A549 (cell line): ENCODE measurements at regions not wholly inside any gene's neighbourhood (a gene's known extent, or its start where the extent isn't known, plus 50 kb on each side); places are given as distances from the start of the nearest gene placed in this dataset.

Source experiments
- ATAC-seq, 2 experiments: fragments of 200-7000 bp in 1 of 2; fragments of >200 bp in 1 of 2; cut with Nextera tagmentation in 1 of 2; cut with Tn5 transposase in 1 of 2; 3 replicates each; pipeline versions ENCODE4 v1.8.0 to v1.9.1; 2018 to 2020; ENCODE audit warnings: mild to moderate bottlenecking in 1 of 2, moderate library complexity in 1 of 2
- CTCF ChIA-PET: fragments of 300-600 bp; sonication (Branson Sonifier 250); formaldehyde crosslinking; extraction: SDS; loops from one replicate; lab custom pipeline; 2021; ENCODE audit warnings: antibody characterized with exemption, inconsistent platforms; lab: Yijun Ruan, JAX
- POLR2A ChIA-PET: fragments of 350-600 bp; formaldehyde crosslinking; extraction: SDS; loops from one replicate; lab custom pipeline; 2021; ENCODE audit warnings: antibody characterized with exemption, inconsistent platforms; lab: Yijun Ruan, JAX
- DNase-seq, 2 experiments: peaks; one replicate each; pipeline versions ENCODE4 v3.0.0 to v3.0.0-alpha.2; 2011 to 2016; ENCODE audit warnings: low read depth in 1 of 2, low spot score in 1 of 2
- FAIRE-seq: peaks from 2 replicates; lab custom pipeline; 2011; peaks lifted over from hg19 to GRCh38; lab: Jason Lieb, UNC
- H3K27ac ChIP-seq, 2 experiments: fragments of >200 bp; sonication (Bioruptor Twin); formaldehyde crosslinking; 3 replicates each; pipeline ENCODE4 v1.5.1; 2016 to 2017
- H3K4me1 ChIP-seq: fragments of >200 bp; sonication (Bioruptor Twin); formaldehyde crosslinking; 3 replicates; pipeline ENCODE4 v1.6.1; 2016
- H3K4me2 ChIP-seq: fragments of >200 bp; sonication (Bioruptor Twin); formaldehyde crosslinking; 3 replicates; pipeline ENCODE4 v1.6.1; 2016
- H3K4me3 ChIP-seq: fragments of >200 bp; sonication (Bioruptor Twin); formaldehyde crosslinking; 3 replicates; pipeline ENCODE4 v1.5.1; 2016
- H3K9me3 ChIP-seq: fragments of >200 bp; sonication (Bioruptor Twin); formaldehyde crosslinking; 3 replicates; pipeline ENCODE4 v1.6.1; 2016
- BHLHE40 ChIP-seq: IDR thresholded peaks from 2 replicates; pipeline ENCODE4 v1.6.1; 2012; ENCODE audit warnings: low read depth, low read length, inconsistent platforms
- CBX8 ChIP-seq: fragments of 200-600 bp; sonication (generic); IDR thresholded peaks from 2 replicates; pipeline ENCODE4 v1.6.1; 2016
- CEBPB ChIP-seq, 2 experiments: fragments of >200 bp in 1 of 2; sonication (Bioruptor Twin) in 1 of 2; formaldehyde crosslinking in 1 of 2; IDR thresholded peaks; 2 replicates each; pipeline ENCODE4 v1.6.1; 2012 to 2016
- EHMT2 ChIP-seq: fragments of 200-600 bp; sonication (generic); IDR thresholded peaks from 2 replicates; pipeline ENCODE4 v1.6.1; 2016; ENCODE audit warnings: antibody characterized with exemption, low read depth, mild to moderate bottlenecking, moderate library complexity
- ESRRA ChIP-seq: fragments of 150-350 bp; IDR thresholded peaks from 2 replicates; pipeline ENCODE4 v1.6.1; 2014; ENCODE audit warnings: mild to moderate bottlenecking, low read length, borderline replicate concordance
- FOSB ChIP-seq: fragments of 250-450 bp; sonication (Bioruptor Pico); IDR thresholded peaks from 2 replicates; pipeline ENCODE4 v1.5.0; 2020; ENCODE audit warnings: mild to moderate bottlenecking, moderate library complexity
- HES2 ChIP-seq: fragments of >200 bp; sonication (Bioruptor Twin); formaldehyde crosslinking; IDR thresholded peaks from 2 replicates; pipeline ENCODE4 v1.6.1; 2016
- HOXA7 ChIP-seq: fragments of 250-450 bp; sonication (Bioruptor Pico); IDR thresholded peaks from 2 replicates; pipeline ENCODE4 v1.5.0; 2020; ENCODE audit warnings: mild to moderate bottlenecking, moderate library complexity
- HOXB5 ChIP-seq: fragments of 250-450 bp; sonication (Bioruptor Pico); IDR thresholded peaks from 2 replicates; pipeline ENCODE4 v1.5.0; 2020; ENCODE audit warnings: mild to moderate bottlenecking, moderate library complexity
- JUN ChIP-seq, 2 experiments: fragments of >200 bp; sonication (Bioruptor Twin); formaldehyde crosslinking; IDR thresholded peaks; 2 replicates in 1 of 2; 3 replicates in 1 of 2; pipeline ENCODE4 v1.6.1; 2016 to 2017
- MAZ ChIP-seq: fragments of 150-350 bp; IDR thresholded peaks from 2 replicates; pipeline ENCODE4 v1.6.1; 2014; ENCODE audit warnings: antibody characterized with exemption, low read depth, low read length, borderline replicate concordance
- MYC ChIP-seq: IDR thresholded peaks from 2 replicates; pipeline ENCODE4 v1.6.1; 2012; ENCODE audit warnings: mild to moderate bottlenecking, inconsistent platforms, low read length, improper control_type of control experiment, borderline replicate concordance
- NFE2L2 ChIP-seq: fragments of 150-350 bp; conservative IDR thresholded peaks from 2 replicates; pipeline ENCODE4 v1.6.1; 2014; ENCODE audit warnings: low read length
- NR3C1 ChIP-seq: fragments of >200 bp; sonication (Bioruptor Twin); formaldehyde crosslinking; IDR thresholded peaks from 3 replicates; pipeline ENCODE4 v1.6.1; 2017
- PHF8 ChIP-seq: fragments of 200-600 bp; sonication (generic); IDR thresholded peaks from 2 replicates; pipeline ENCODE4 v1.6.1; 2016; ENCODE audit warnings: low read depth, mild to moderate bottlenecking, antibody characterized with exemption, moderate library complexity, borderline replicate concordance
- RAD21 ChIP-seq, 2 experiments: fragments of >200 bp in 1 of 2; sonication (Bioruptor Twin) in 1 of 2; formaldehyde crosslinking in 1 of 2; IDR thresholded peaks in 1 of 2; conservative IDR thresholded peaks in 1 of 2; 2 replicates in 1 of 2; 3 replicates in 1 of 2; pipeline ENCODE4 v1.6.1; 2012 to 2018; ENCODE audit warnings: inconsistent platforms in 1 of 2
- RARB ChIP-seq: fragments of 250-450 bp; sonication (Bioruptor Pico); IDR thresholded peaks from 2 replicates; pipeline ENCODE4 v1.8.0; 2021; ENCODE audit warnings: mild to moderate bottlenecking, moderate library complexity
- REST ChIP-seq: fragments of 200-600 bp; sonication (generic); IDR thresholded peaks from 2 replicates; pipeline ENCODE4 v1.6.1; 2016; ENCODE audit warnings: antibody characterized with exemption, mild to moderate bottlenecking, moderate library complexity
- RFX5 ChIP-seq: fragments of 450-650 bp; IDR thresholded peaks from 2 replicates; pipeline ENCODE4 v1.7.1; 2014; ENCODE audit warnings: antibody characterized with exemption, mild to moderate bottlenecking, moderate library complexity
- RNF2 ChIP-seq: fragments of 200-600 bp; sonication (generic); IDR thresholded peaks from 2 replicates; pipeline ENCODE4 v1.6.1; 2016; ENCODE audit warnings: low read depth, mild to moderate bottlenecking, antibody characterized with exemption, moderate library complexity, borderline replicate concordance
- SREBF2 ChIP-seq: fragments of 450-650 bp; IDR thresholded peaks from 2 replicates; pipeline ENCODE4 v1.6.1; 2014; ENCODE audit warnings: mild to moderate bottlenecking, moderate library complexity
- ZNF302 ChIP-seq: fragments of 250-450 bp; sonication (Bioruptor Pico); IDR thresholded peaks from 2 replicates; pipeline ENCODE4 v1.9.0; 2021; ENCODE audit warnings: inconsistent platforms, mild to moderate bottlenecking, moderate library complexity
- WGBS: methylation state at CpG from one replicate; pipeline ENCODE4 v1.1.6; 2017; ENCODE audit errors: missing lambda C conversion rate; 5-methylcytosine and 5-hydroxymethylcytosine counted together

DNA sequence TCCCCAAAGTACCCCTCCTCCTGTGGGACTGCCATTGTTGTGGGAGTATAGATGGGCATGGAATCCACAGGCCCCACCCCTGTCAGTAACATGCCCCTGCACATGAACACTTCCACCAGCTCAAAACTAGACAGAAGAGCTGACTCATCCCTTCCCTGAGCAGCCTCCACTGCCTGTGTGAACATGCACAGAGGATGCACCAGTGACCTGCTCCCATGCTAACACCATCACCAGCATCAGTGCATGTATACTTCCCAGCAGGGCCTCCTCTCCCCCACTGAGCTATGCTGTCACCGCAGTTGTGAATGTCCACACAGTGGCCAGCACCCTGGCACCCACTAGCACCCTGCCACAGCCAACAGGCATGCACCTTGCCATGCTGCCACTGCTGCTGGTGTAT is 939.8 kb downstream of the EFNA5 start:
- ChIA-PET CTCF (interaction anchor here (1.3 kb wide), 1 partner anchor 11 kb away, joined by 3 read pairs; no protein-coding TSS in a partner anchor), POLR2A (no interaction called here)
- WGBS: no CpG with 5 or more reads among the region's 1 CpG
- Histone ChIP-seq H3K4me2 (no peak overlapping the region), H3K27ac (no peak overlapping the region), H3K9me3 (peaks cover 7% of the 10 kb centered on the region; the same call in 1 of the 3 replicates), H3K4me3 (no peak overlapping the region), H3K4me1 (no peaks in the 10 kb centered on the region)
- no peak for FAIRE-seq
- no peak for ATAC-seq
- TF ChIP-seq HOXB5: no peak
- TF ChIP-seq FOSB: no peak
- TF ChIP-seq PHF8: no peak
- no peak for TF ChIP-seq ESRRA
- DNase-seq: no peak

DNA sequence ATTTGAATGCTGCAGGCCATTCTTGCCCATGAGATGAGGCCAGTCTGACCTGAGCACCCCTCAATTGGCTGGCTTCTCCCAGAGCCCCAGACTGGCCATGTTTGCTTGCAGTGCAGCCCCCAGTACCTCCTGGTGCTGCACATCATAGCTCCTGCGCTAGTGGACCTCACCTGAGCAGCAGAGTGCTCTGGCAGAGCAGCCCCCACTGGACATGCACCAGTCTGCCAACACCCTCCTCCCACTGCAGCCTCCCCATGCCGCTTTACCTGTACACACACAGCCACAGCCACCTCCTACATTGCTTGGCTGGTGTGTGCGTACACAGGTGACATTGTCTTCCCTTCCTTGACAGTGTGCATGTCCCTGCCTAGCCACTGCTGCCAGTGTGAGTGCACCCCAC is 940.2 kb downstream of the EFNA5 start:
- FAIRE-seq (no peak), DNase-seq (no peak), ATAC-seq (no peak)
- Histone ChIP-seq H3K4me2 (no peak overlapping the region), H3K4me3 (no peak overlapping the region), H3K9me3 (peaks cover 7% of the 10 kb centered on the region; the same call in 1 of the 3 replicates), H3K27ac (no peak overlapping the region), H3K4me1 (no peaks in the 10 kb centered on the region)
- ChIA-PET POLR2A (no interaction called here), CTCF (no interaction called here)
- 29% methylated on average over 3 of the region's 3 CpGs for WGBS
- TF ChIP-seq NR3C1 (no peak), ZNF302 (no peak), CBX8 (no peak), HES2 (no peak), EHMT2 (no peak), BHLHE40 (no peak), RAD21 (conservative IDR thresholded peaks at IDR 0.05 in 1 of 2, IDR thresholded peaks at IDR 0.05 in 1 of 2) (no peak)

DNA sequence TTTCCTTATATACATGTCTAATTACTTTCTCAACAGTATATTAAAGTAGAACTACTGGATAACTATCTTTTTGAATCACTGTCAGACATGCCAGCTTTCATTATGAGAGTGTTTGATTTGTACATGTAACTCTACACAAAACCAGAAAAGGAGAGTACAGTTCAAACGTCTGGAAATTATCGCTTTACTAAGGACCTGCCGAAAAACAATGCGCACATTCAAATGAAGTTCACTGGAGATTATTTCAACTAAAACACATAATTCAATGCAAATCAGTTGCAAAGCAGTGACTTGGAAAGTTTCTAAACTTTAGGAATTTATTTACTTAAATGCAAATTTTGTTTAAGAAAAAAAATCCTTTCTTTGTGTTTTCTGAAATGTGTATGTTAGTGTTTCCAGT is 942.5 kb downstream of the EFNA5 start:
- Histone ChIP-seq H3K9me3 (no peaks in the 10 kb centered on the region; the same call in 2 of the 3 replicates), H3K4me3 (no peak overlapping the region), H3K27ac (no peak overlapping the region), H3K4me2 (no peak overlapping the region), H3K4me1 (no peaks in the 10 kb centered on the region)
- WGBS: 91% methylated on average over 4 of the region's 4 CpGs
- TF ChIP-seq NFE2L2: no peak
- no peak for TF ChIP-seq HOXB5
- ATAC-seq (no peak), DNase-seq (no peak), FAIRE-seq (no peak)
- CTCF ChIA-PET: no interaction called here
- POLR2A ChIA-PET: no interaction called here

- H3K27ac ChIP-seq: no peak overlapping the region
- FAIRE-seq (no peak), DNase-seq (no peak), ATAC-seq (no peak)
- CTCF ChIA-PET: no interaction called here
- no peak overlapping the region for H3K4me2 ChIP-seq
- 54% methylated on average over 2 of the region's 2 CpGs for WGBS
- POLR2A ChIA-PET: no interaction called here
- H3K4me3 ChIP-seq: no peak overlapping the region
- H3K9me3 ChIP-seq: no peaks in the 10 kb centered on the region
- no peaks in the 10 kb centered on the region for H3K4me1 ChIP-seq
- TF ChIP-seq SREBF2: no peak
- no peak for TF ChIP-seq ZNF302
- no peak for TF ChIP-seq CEBPB (IDR thresholded peaks at IDR 0.05)
- TF ChIP-seq RNF2: no peak
- TF ChIP-seq RARB: no peak
- no peak for TF ChIP-seq MYC
- no peak for TF ChIP-seq MAZ
- TF ChIP-seq REST: no peak
- TF ChIP-seq HOXA7 (CRISPR knock-in tag): no peak
- no peak for TF ChIP-seq RFX5
- TF ChIP-seq JUN (IDR thresholded peaks at IDR 0.05): no peak
These were observed 943.7 kb downstream of the EFNA5 start for GRCh38 chr5:106727071-106727470.
